ENCODE measurements at regions not wholly inside any gene's neighbourhood (a gene's known extent, or its start where the extent isn't known, plus 50 kb on each side); places are given as distances from the start of the nearest gene placed in this dataset.

DNA sequence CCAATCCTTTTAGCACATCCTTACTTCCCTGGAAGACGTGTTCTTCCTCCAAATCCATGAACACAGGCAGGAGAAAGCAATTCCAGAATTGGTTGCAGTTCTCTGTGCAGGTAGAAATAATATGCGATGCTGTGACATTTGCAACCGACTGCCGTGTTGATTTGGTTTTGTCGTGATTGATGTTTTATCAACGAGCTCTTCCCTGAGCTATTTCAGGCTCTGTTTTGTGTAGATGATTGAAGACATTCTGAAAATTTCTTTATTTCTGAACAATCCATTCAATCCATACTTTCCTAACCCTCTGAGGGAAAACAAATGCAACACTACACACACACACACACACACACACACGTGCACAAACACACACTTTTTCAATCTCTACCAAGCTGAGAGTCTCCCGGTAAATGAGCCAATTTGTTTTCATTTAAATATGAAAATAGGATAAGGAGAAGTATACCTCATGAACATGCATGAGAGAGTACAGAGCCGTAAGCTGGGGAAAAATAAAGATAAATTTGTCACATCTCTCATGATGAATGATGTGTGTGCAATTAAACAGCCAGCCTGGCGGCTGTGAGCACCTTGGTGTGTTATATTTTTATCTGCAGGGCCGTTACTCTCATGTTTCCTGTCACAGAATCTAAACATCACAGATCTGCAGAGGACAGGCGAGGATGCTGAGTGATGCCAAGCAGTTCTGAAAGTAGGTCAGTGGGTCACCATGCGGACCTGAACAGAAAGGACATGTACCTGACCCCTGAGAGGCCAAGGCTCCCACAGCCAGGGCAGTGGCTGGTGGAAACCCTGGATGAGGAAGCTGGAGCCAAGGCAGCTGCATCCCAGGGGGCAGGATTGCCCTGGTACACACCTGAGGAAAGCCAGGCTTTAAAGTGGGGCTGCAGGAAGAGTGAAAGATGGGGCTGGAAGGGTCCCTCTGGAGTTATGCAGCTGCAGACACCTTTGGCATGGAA is 64.8 kb downstream of the PDCL3 start:
- no peak for DNase-seq

DNA sequence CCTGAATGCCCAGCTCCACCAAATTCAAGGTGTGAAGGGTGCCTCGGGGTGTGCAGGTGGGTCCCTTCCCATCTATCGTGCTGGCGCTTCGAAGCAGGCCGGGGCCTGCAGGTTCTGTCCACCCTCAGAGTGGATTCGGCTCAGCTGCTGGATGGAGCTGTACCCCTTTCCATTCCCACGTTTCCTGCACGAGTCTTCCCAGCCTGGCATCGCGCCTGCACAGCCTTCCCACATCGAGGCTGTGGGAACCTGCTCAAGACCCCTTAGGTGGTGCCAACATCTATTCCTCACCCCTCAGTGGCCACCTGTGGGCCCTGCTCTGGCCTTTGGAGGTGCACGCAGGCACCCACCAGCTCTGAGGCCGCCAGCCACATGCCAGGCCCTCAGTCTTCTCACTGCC is 65.7 kb downstream of the PDCL3 start:
- no peak for DNase-seq

- DNase-seq, result no peak
These were observed 66.5 kb downstream of the PDCL3 start for GRCh38 chr2:100629309-100629708.

DNA sequence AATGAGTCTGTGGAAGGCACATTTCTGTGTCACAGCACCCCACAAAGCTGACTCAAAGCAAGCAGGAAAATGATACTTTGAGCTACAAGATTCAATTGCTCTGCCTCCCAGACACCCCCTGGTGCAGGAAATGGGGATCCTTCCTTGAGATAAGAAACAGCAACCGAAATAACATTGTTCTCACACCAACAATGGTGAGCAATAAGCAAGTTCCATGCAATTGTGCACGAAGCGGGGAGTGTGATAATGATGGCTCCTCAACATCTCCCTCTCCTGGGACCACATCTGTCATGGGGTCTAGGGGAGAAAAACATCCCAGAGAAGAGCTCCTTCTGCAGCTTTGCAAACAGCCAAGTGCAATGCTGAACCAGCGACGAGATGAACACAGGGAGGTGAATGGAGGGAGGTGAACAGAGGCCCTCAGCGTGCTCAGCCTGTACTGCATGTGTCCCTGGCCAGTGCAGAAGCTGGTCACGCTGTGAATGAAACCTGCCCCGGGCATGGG is 67.7 kb downstream of the PDCL3 start:
- no peak for DNase-seq

- no peak for DNase-seq
These were observed 69.2 kb downstream of the PDCL3 start for GRCh38 chr2:100632037-100632436.

DNA sequence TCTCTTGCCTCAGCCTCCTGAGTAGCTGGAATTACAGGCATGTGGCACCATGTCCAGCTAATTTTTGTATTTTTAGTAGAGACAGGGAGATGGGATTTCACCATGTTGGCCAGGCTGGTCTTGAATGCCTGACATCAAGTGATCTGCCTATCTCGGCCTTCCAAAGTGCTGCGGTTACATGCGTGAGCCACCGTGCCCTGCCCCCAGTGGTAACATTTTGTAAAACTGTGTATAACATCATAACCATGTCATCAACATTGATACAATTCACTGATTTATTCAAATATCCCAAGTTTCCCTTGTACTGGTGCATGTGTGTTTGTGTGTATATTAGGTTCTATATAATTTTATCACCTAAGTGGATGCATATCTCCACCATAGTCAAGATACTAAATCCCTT is 70.0 kb downstream of the PDCL3 start:
- no peak for DNase-seq

DNA sequence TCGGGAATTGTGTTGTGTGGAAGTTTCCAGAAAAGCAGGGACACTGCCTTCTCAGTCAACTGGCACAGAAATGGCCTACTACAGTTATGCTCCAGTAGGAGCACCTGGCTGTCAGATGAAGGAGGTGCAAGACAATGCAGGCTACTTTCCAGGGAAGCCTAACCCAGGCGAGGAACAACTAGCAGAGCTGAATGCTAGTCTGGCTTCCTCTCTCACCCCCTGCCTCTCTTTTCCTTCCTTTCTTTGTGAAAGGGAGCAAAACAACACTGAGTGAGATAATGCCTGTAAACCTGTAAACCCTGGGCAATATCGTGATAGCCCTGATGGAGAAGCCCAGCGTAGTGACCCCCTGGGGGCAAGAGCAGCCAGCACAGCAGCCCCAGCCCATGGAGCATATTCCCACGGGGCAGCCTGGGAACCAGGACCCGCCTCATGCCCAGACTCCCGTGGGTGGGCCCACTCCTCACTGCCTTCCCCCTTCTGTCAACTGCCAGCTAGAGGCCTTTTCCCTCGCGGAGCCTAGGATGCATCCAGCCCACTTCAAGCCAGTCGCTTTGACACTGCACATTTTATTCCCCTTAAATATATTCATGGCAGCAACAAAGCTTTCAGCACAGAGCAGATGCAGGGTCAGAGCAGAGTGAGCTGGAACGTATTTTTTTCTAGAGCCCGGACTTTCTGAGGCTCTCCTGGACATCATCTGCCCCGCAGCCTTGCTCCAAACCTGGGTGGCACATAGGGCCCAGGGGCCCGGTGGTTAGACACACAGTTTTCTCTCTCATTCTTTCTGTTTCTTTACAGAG is 77.0 kb downstream of the PDCL3 start:
- DNase-seq, result no peak

- DNase-seq, result no peak
These were observed 77.8 kb downstream of the PDCL3 start for GRCh38 chr2:100640431-100641124.

DNA sequence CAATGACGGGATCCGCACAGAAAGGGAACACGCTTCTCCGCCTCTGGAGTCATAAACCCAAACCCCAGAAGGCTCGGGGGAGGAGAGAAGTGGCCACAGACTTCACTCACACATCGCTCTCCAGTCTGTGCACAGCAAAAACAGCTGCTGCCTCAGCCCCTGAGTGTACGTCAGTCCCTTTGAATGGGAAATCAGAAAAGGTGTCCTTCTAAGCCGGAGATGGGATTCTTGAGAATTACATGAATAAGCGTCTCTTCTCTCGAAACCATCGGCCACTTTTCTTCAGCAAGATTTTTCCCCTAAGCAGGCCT is 78.3 kb downstream of the PDCL3 start:
- DNase-seq, result no peak

DNA sequence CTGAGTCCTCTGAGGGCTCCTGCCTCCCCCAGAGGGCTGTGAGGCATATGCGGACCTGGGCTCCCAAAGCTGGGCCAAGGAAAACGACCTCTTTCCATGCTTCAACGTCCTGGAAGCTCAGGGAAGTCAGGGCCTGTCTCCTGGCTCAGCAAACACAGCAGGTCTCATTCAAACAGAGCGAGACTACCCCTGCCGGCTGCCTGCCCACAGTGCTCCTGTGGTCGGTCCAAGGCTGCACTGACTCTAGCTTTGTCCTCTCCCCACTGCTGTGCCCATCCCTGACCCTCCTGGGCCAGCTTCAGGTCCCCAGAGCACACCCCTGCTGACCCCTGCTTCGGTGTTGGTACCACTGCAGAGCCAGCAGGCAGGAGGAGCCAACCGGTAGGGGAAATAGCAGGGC is 79.6 kb downstream of the PDCL3 start:
- no peak for DNase-seq

- no peak for DNase-seq
These were observed 80.7 kb downstream of the PDCL3 start for GRCh38 chr2:100643467-100643866.

DNA sequence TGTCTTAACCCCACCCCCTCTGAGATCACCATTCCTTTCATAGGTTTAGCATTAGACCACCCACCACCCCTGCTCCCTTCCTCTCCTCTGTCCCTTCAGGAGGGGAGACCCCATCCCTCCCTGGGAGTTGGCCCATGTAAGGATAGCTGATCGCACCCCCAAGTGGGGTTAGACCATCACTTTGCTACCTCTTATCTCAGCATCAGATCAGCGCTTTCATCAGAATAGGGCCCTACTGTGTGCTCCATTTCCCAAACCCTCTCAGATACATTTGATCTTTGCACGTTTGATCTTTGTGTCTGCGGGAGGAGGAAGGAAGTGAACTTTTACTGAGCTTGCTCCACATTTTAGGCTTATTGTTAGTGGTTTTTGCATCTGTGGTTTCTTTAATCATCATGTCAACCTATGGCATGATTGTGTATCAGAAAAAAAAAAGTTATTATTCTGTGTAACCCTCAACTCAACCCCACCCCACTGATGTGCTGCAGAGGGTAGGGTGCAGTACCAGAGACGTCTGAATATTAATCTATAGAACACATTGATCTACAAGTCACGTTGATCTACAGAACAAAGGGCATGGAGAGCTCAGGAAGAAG is 81.2 kb downstream of the PDCL3 start:
- DNase-seq, result no peak

DNA sequence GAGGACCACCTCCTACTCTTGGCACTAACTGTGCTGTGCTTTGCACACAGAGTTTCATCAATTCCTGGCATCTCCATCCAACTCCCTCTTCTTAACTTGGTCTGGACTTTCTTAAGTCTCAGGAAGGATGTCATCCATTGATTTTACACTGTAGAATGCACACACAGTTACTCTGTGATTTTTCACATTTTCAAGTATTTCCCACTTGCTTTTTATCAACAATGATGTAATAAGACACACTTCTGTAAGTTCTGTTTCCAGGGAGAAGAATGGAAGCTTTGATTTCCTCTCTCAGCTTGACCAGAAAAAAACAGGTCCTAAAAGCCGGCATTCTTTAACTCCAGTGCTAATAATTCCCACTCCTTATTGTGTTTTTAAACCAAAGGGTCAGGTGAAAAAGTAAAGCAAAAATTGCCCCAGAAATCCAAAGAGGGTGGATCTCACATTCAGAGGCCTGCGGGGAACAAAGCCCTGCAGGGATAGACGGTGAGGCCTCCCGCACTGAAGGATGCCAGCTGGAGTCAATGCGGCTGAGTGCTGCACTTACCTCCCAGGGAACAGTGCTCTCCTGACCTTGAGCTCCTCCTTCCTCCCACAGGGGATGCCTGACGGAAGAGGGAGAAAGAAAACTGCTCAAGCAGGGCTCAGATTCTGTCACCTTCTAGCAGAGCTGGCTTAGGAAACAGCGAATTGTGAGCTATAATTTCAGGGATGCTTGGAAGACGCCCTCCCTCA is 83.1 kb downstream of the PDCL3 start:
- no peak for DNase-seq

DNA sequence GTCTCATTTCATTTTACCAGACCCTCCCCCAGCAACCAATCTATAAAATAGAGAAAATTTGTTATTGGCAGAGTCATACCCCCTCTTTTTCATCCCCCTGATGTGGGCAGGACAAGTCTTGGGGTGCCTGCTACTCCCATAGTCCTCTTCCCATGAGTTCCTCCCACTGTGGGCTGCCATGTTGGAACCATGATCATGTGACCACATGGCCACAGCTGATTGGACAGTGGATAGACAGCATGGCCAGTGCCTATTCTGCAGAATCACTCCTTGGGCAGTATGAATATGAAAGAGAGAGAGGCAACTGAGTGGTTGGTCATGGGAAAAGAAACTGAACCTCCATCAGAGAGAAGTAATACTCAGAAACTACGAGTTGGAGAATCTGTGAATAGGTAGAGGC is 84.9 kb downstream of the PDCL3 start:
- no peak for DNase-seq

DNA sequence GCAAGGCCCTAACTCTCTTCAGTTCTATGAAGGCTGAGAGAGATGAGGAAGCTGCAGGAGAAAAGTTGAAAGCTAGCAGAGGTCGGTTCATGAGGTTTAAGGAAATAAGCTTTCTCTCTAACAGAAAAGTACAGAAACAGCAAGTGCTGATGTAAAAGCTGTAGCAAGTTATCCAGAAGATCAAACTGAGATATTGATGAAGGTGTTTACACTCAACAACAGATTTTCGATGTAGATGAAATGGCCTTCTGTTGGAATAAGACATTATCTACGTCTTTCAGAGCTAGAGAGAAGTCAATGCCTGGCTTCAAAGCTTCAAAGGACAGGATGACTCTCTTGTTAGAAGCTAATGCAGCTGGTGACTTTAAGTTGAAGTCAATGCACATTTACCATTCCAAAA is 87.4 kb downstream of the PDCL3 start:
- DNase-seq, result no peak

DNA sequence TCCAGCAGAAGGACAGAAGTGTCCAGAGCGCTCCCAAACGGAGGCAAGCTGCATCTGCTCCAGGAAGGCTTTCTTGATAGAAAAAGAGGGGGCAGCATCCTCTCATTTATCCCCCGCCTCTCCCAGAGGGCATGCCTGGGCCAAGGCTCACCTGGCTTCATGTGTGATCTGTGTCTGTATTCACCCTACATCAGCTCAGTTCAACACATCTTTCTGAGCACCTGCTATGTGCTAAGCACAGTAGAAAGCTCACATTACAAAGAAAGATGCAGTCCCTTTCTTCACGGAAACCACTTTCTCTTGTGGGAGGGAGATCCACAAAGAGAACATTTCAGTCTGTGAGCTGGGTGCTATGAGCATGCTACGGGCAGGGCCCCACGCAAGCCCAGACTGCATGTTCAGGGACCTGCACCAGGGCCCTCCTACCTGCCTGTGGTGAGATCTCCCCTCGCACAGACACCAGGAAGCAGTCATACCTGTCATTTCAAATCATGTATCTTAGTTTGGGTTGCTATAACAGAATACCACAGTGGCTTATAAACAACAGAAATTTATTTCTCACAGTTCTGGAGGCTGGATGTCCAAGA is 90.7 kb downstream of the PDCL3 start:
- no peak for DNase-seq

DNA sequence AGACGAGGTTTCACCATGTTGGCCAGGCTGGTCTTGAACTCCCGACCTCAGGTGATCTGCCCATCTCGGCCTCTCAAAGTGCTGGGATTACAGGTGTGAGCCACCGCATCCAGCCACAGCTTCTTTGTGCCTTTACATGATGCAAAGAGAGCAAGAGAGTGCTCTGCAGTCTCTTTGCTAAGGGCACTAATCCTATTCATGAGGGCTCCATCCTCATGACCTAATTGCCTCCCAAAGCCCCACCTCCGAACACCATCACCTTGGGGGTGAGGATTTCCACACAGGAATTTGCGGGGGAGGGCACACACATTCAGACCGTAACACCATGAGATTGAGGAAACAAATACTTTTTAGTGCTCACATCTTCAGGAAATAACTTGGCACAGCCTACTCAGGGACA is 91.8 kb downstream of the PDCL3 start:
- DNase-seq, result no peak

- DNase-seq, result no peak
These were observed 92.7 kb downstream of the PDCL3 start for GRCh38 chr2:100655446-100655845.

DNA sequence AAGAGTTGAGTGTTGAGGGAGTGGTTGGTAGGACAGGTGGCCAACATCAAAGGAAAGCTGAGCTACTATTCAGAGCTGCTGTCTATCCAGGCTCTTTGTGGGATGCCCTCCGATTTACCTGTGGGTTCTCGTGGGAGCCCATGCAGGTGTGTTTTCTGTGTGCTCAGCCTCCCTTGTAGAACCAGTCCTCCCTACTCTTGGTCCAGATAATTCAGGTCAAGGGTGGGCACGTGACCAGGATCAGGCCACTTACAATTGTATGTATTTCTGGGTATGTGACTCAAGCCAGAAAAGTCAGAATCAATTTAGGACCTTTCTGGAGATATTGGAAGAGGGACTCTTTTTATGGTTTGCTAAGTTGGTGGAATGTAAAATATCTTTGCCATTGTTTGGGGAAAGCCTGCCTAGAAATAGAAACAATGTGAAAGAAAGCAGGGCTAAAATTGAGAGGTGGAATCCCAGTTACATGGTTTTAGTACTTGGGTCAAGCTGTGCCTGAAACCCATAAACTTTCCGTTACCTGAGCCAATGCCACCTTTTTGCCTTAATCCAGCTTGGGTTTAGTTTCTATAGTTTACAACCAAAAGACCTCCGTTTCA is 93.2 kb downstream of the PDCL3 start:
- no peak for DNase-seq

GRCh38 chr2:100658017-100658416 is 95.2 kb downstream of the PDCL3 start:
- DNase-seq, result no peak

GRCh38 chr2:100660851-100661584 is 98.2 kb downstream of the PDCL3 start:
- DNase-seq, result no peak

Data from SW 1271 (cell line).